ENCODE measurements at regions not wholly inside any gene's neighbourhood (a gene's known extent, or its start where the extent isn't known, plus 50 kb on each side); places are given as distances from the start of the nearest gene placed in this dataset.

DNA sequence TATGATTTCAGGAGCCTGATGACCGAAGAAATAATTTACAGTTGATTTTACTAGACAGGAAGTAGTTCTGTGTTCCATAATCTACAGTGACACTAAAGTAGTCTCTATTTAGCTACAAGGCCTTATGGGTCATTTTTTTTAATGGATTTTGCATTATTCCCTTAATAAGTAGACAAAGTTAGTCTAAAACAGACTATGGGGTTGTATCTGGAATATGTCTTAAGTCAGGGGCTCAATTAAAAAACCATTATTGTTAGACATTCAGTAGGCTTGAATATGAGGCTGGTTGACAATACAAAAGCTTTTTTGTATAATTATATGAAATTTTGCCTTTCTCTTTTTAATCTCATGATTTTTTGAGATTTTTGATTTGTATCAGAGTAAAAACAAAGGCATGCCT is 820.0 kb upstream of the SEMA6D start:
- no peak for ATAC-seq
- no peak overlapping the region for H3K4me2 ChIP-seq (ENCODE audit: low read length)
- peaks cover 24 to 54% of the 10 kb centered on the region in 2 experiments; a peak in 3 of 4 replicates for H3K9me3 ChIP-seq (ENCODE audit: control insufficient read depth in 1 of 2, insufficient read depth in 1 of 2, low read depth in 1 of 2, low read length in 2 of 2)
- H3K4me3 ChIP-seq (replicated peaks in 1 of 2; ENCODE audit: low read depth in 1 of 2, low read length in 2 of 2) = no peak overlapping the region
- ChIA-PET RAD21 (ENCODE audit: low non-redundant PET in 1 of 2, low total read pairs in 2 of 2, uncharacterized antibody in 2 of 2, unreplicated experiment in 2 of 2) (no interaction called here), POLR2A (no interaction called here), CTCF (no interaction called here)
- TF ChIP-seq JUND (IDR thresholded peaks at IDR 0.05) (no peak), RAD21 (IDR thresholded peaks at IDR 0.05; ENCODE audit: low read depth) (no peak), EZH2 (IDR thresholded peaks at IDR 0.05) (no peak)
- TF ChIP-seq, protein P1, sequence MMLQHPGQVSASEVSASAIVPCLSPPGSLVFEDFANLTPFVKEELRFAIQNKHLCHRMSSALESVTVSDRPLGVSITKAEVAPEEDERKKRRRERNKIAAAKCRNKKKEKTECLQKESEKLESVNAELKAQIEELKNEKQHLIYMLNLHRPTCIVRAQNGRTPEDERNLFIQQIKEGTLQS (IDR thresholded peaks at IDR 0.05) = no peak
- H3K9me2 ChIP-seq (ENCODE audit: insufficient read depth) = no peaks in the 10 kb centered on the region
- H2AFZ ChIP-seq (ENCODE audit: low read depth, low read length, poor library complexity, severe bottlenecking) = no peak overlapping the region
- no TSS peak for BruUV-seq (replicated peaks)
- H3K27me3 ChIP-seq (ENCODE audit: insufficient read depth, low read length) = no peaks in the 10 kb centered on the region
- intact Hi-C loops (cut with micrococcal nuclease) = no loop called here
- no peaks in the 10 kb centered on the region for H3K79me2 ChIP-seq (ENCODE audit: insufficient read depth, low read length)
- DNase-seq (ENCODE audit: low read depth, low spot score) = no peak
- H3K27ac ChIP-seq (ENCODE audit: low read depth, low read length) = no peak overlapping the region
- H3K4me1 ChIP-seq (ENCODE audit: control insufficient read depth in 1 of 2, insufficient read depth in 2 of 2, low read length in 2 of 2) = no peaks in the 10 kb centered on the region
- H3K36me3 ChIP-seq (ENCODE audit: control insufficient read depth in 1 of 2, insufficient read depth in 2 of 2, low read length in 2 of 2) = no peaks in the 10 kb centered on the region
- no peak overlapping the region for H3K9ac ChIP-seq (ENCODE audit: low read length)
- no peaks in the 10 kb centered on the region for H4K20me1 ChIP-seq (ENCODE audit: insufficient read depth)

DNA sequence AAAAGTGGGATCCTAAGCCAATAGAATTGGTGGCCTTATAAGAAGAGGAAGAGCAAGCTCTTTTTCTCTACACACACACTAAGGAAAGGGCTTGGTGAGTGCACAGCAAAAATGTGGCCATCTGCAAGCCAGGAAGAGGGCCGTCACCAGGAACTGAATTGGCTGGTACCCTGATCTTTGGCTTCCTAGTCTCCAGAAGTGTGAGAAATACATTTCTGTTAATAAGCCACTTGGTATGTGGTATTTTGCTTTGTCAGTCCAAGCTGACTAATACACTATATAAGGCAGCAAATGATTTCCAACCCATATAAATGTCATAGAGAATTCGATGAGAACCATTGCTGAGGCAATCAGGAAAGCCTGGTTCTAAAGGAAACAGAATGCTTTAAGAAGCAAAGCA is 816.3 kb upstream of the SEMA6D start:
- no peaks in the 10 kb centered on the region for H4K20me1 ChIP-seq (ENCODE audit: insufficient read depth)
- ATAC-seq (no peak), DNase-seq (ENCODE audit: low read depth, low spot score) (no peak)
- TF ChIP-seq POLR2A (IDR thresholded peaks at IDR 0.05; ENCODE audit: borderline replicate concordance, extremely low read depth, insufficient read depth, insufficient read length) = no peak
- no peak for TF ChIP-seq JUND (IDR thresholded peaks at IDR 0.05)
- TF ChIP-seq EZH2phosphoT487 (IDR thresholded peaks at IDR 0.05; ENCODE audit: borderline replicate concordance) = no peak
- TF ChIP-seq, protein P2, sequence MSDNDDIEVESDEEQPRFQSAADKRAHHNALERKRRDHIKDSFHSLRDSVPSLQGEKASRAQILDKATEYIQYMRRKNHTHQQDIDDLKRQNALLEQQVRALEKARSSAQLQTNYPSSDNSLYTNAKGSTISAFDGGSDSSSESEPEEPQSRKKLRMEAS (IDR thresholded peaks at IDR 0.05) = no peak
- no peak for TF ChIP-seq SIN3A (IDR thresholded peaks at IDR 0.05; ENCODE audit: low read depth)
- no peak for TF ChIP-seq EGR1 (IDR thresholded peaks at IDR 0.05; ENCODE audit: low read depth)
- no peak for TF ChIP-seq CEBPB (IDR thresholded peaks at IDR 0.05; ENCODE audit: low read depth)
- TF ChIP-seq POLR2AphosphoS5 (IDR thresholded peaks at IDR 0.05; ENCODE audit: low read depth, low read length) = no peak
- TF ChIP-seq TCF7L2 (IDR thresholded peaks at IDR 0.05; ENCODE audit: borderline replicate concordance, extremely low read depth, insufficient read depth, insufficient read length) = no peak
- TF ChIP-seq YY1 (IDR thresholded peaks at IDR 0.05; ENCODE audit: extremely low read depth, insufficient replicate concordance, low read depth, low read length) = no peak
- TF ChIP-seq FOSL1 (IDR thresholded peaks at IDR 0.05; ENCODE audit: low read depth) = no peak
- no peak for TF ChIP-seq ELF1 (IDR thresholded peaks at IDR 0.05; ENCODE audit: borderline replicate concordance, low read depth)
- TF ChIP-seq, protein P3, sequence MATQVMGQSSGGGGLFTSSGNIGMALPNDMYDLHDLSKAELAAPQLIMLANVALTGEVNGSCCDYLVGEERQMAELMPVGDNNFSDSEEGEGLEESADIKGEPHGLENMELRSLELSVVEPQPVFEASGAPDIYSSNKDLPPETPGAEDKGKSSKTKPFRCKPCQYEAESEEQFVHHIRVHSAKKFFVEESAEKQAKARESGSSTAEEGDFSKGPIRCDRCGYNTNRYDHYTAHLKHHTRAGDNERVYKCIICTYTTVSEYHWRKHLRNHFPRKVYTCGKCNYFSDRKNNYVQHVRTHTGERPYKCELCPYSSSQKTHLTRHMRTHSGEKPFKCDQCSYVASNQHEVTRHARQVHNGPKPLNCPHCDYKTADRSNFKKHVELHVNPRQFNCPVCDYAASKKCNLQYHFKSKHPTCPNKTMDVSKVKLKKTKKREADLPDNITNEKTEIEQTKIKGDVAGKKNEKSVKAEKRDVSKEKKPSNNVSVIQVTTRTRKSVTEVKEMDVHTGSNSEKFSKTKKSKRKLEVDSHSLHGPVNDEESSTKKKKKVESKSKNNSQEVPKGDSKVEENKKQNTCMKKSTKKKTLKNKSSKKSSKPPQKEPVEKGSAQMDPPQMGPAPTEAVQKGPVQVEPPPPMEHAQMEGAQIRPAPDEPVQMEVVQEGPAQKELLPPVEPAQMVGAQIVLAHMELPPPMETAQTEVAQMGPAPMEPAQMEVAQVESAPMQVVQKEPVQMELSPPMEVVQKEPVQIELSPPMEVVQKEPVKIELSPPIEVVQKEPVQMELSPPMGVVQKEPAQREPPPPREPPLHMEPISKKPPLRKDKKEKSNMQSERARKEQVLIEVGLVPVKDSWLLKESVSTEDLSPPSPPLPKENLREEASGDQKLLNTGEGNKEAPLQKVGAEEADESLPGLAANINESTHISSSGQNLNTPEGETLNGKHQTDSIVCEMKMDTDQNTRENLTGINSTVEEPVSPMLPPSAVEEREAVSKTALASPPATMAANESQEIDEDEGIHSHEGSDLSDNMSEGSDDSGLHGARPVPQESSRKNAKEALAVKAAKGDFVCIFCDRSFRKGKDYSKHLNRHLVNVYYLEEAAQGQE (IDR thresholded peaks at IDR 0.05; ENCODE audit: low read depth) = no peak
- no TSS peak for BruUV-seq (replicated peaks)
- H3K9me3 ChIP-seq (ENCODE audit: control insufficient read depth in 1 of 2, insufficient read depth in 1 of 2, low read depth in 1 of 2, low read length in 2 of 2) = peaks cover 29 to 59% of the 10 kb centered on the region in 2 experiments; a peak in 3 of 4 replicates
- intact Hi-C loops (cut with micrococcal nuclease) = no loop called here
- CTCF ChIA-PET = no interaction called here
- no peak overlapping the region for H3K27ac ChIP-seq (ENCODE audit: low read depth, low read length)
- no peaks in the 10 kb centered on the region for H3K36me3 ChIP-seq (ENCODE audit: control insufficient read depth in 1 of 2, insufficient read depth in 2 of 2, low read length in 2 of 2)
- H3K4me2 ChIP-seq (ENCODE audit: low read length) = no peak overlapping the region
- H3K9me2 ChIP-seq (ENCODE audit: insufficient read depth) = no peaks in the 10 kb centered on the region
- H3K27me3 ChIP-seq (ENCODE audit: insufficient read depth, low read length) = no peaks in the 10 kb centered on the region
- H2AFZ ChIP-seq (ENCODE audit: low read depth, low read length, poor library complexity, severe bottlenecking) = no peak overlapping the region
- no peak overlapping the region for H3K9ac ChIP-seq (ENCODE audit: low read length)
- POLR2A ChIA-PET = no interaction called here
- RAD21 ChIA-PET (ENCODE audit: low non-redundant PET in 1 of 2, low total read pairs in 2 of 2, uncharacterized antibody in 2 of 2, unreplicated experiment in 2 of 2) = no interaction called here
- no peaks in the 10 kb centered on the region for H3K79me2 ChIP-seq (ENCODE audit: insufficient read depth, low read length)
- H3K4me1 ChIP-seq (ENCODE audit: control insufficient read depth in 1 of 2, insufficient read depth in 2 of 2, low read length in 2 of 2) = no peaks in the 10 kb centered on the region
- no peak overlapping the region for H3K4me3 ChIP-seq (replicated peaks in 1 of 2; ENCODE audit: low read depth in 1 of 2, low read length in 2 of 2)

Data from HCT116 (cell line).